ENCODE measurements at regions not wholly inside any gene's neighbourhood (a gene's known extent, or its start where the extent isn't known, plus 50 kb on each side); places are given as distances from the start of the nearest gene placed in this dataset.

DNA sequence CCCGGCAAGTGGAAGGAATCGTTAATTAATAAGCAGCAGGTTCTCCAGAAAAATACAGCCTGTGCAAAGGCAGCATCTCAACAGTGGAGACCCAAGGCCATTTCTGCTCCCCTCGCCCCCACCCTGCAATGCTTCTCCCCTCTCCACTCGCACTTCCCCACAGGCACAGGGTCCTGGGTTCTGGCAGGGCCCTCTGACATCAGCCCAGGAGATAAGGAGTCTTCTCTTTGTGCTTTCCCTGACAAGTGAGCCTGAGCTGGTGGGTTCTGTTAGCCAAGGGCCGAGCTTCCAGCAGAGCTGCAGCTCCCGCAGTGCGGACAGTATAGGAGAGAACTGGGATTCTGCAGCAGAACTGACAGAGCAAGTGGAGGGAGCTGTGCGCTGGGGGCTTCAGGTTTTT lies 257.5 kb downstream of the NSG2 start:
- DNase-seq (ENCODE audit: low read depth): no peak
- no peak overlapping the region for H3K4me3 ChIP-seq (ENCODE audit: control insufficient read depth, low read depth, low read length)
- no peak for TF ChIP-seq CTCF (conservative IDR thresholded peaks at IDR 0.05; ENCODE audit: control insufficient read depth, insufficient read depth, low read depth, low read length)

DNA sequence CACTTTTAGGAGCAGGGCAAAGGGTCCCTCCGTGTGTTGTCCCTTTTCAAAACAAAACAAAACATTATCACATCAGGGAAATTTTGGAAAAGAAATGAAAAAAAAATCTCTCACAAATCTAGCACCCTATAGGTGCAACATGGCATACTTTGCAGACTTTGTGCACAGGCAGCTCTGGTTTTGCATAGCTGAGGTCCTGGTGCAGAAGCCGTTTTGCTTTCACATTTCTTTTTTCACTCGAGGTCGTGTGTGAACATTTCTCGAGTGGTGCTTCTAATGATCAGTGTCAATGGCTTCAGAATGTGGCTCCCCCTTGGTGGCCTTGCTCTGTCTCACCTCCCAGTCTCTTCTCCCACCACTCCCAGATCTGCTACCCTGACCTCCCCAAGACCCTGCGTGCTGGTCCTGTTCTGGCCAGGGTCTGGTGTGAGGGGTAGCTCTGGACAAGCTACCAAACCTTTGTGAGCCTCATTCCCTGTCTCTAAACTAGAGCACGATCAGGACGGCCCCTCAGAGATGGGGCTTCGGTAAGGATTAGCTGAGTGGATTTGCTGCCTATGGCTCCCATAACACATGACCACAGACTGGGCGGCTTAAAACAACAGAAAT lies 258.0 kb downstream of the NSG2 start:
- no peak for DNase-seq (ENCODE audit: low read depth)
- TF ChIP-seq CTCF (conservative IDR thresholded peaks at IDR 0.05; ENCODE audit: control insufficient read depth, insufficient read depth, low read depth, low read length): no peak
- no peak overlapping the region for H3K4me3 ChIP-seq (ENCODE audit: control insufficient read depth, low read depth, low read length)

- TF ChIP-seq CTCF (conservative IDR thresholded peaks at IDR 0.05; ENCODE audit: control insufficient read depth, insufficient read depth, low read depth, low read length): no peak
- DNase-seq (ENCODE audit: low read depth): no peak
- no peak overlapping the region for H3K4me3 ChIP-seq (ENCODE audit: control insufficient read depth, low read depth, low read length)
Observed at GRCh38 chr5:174305241-174305681, 259.8 kb downstream of the NSG2 start.

- no peak for TF ChIP-seq CTCF (conservative IDR thresholded peaks at IDR 0.05; ENCODE audit: control insufficient read depth, insufficient read depth, low read depth, low read length)
- DNase-seq (ENCODE audit: low read depth): no peak
Observed at GRCh38 chr5:174306345-174307030, 261.0 kb downstream of the NSG2 start.

GRCh38 chr5:174307031-174307408 lies 261.5 kb downstream of the NSG2 start:
- no peak overlapping the region for H3K4me3 ChIP-seq (ENCODE audit: control insufficient read depth, low read depth, low read length)

More at GRCh38 chr5:174306345-174307030, 261.0 kb downstream of the NSG2 start:
- no peak overlapping the region for H3K4me3 ChIP-seq (ENCODE audit: control insufficient read depth, low read depth, low read length)

DNA sequence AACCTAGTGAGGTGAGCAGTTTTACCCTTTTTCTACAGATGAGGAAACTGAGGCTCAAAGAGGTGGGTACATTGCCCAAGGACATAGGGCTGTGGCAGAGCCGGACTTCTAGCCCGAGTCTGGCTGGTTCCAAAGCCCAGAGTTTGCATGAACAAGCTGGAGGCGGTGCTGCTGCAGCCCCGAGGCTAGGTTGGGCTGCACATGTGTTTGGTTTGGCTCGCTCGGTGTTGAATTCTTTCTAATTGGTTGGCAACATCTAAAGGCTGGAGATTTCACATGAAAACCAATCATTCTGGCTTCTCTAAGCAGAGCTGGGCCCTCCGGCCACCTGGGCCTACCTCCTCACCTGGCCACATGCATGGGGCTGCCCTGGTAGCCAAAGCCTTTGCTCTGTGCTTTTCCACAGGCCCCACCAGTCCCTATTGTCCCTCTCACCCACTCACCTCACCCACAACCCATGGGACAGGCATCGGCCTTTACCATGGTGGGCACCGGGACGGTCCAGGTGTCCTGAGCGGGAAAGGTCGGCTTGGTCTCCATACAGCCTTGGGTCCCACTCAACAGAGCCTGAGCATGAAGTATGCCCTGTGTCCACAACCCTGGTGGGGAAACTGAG lies 262.3 kb downstream of the NSG2 start:
- no peak for DNase-seq (ENCODE audit: low read depth)

More at GRCh38 chr5:174307031-174307408, 261.5 kb downstream of the NSG2 start:
- no peak for DNase-seq (ENCODE audit: low read depth)
- TF ChIP-seq CTCF (conservative IDR thresholded peaks at IDR 0.05; ENCODE audit: control insufficient read depth, insufficient read depth, low read depth, low read length): no peak

More for the DNA sequence above, 262.3 kb downstream of the NSG2 start:
- TF ChIP-seq CTCF (conservative IDR thresholded peaks at IDR 0.05; ENCODE audit: control insufficient read depth, insufficient read depth, low read depth, low read length): no peak
- H3K4me3 ChIP-seq (ENCODE audit: control insufficient read depth, low read depth, low read length): no peak overlapping the region

All from fibroblast of mammary gland (primary cell).